Activated CD4-positive, alpha-beta T cell treated with anti-CD3 and anti-CD28 coated beads, Interleukin-2, amount 50 U/mL, for 24 hours (primary cell): ENCODE measurements at regions not wholly inside any gene's neighbourhood (a gene's known extent, or its start where the extent isn't known, plus 50 kb on each side); places are given as distances from the start of the nearest gene placed in this dataset.
"Not testable (repeated sequence)": the region's sequence is repeated elsewhere in the genome, so short reads cannot be mapped to it uniquely, and the experiment has no call there.

Experiments used
- DNase-seq, 2 donors: peaks; one replicate each; pipeline ENCODE4 v3.0.0-alpha.2; 2020; ENCODE audit warnings: low read depth in 1 of 2, low spot score in 1 of 2

DNA sequence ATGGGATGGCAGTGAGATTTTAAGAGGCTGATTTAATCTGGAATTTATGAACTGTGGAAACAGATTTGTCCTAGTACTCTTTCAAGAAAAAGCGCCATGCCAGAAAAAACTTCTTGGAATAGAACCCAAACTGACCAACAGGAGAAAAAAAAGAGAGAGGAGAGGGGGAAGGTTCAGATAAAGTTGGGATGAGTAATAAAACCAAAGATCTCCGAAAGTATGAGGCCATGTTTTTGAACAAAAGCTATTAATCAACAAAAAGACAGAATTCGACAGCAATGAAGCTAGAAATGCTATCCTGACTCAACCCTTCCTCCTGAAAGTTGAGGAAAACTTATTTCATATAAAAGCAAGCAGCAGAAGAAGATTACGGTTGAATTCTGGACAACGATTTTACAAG is 135.5 kb downstream of the CEMIP2 start:
- no peak for DNase-seq

DNA sequence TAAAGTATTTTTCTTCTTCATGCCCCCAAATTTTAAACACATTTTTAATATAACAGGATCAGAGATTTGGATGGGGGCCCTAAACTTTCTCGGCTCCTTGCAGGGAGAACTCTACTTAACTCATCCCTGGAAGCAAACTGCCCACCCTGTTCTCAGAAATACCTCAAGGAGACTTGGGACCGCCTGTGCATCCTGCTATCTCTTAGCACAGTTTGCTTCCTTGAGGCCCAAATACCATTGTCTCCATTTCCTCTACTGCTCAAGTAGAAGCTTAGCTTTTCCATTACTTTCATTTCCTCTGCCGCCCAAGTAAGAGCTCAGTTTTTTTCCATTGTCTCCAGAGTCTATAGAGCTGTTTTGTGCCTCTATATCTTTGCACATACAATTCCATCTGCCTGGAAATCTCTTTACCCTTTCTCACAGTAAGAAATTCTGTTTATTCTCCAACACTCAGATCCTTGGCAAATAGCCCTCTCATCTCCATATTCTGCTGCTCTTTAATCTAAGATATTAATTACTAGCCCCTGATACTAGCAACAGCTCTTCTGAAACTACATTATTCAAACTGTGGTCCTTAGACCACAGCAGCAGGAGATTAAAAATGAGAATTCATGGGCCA is 137.8 kb downstream of the CEMIP2 start:
- DNase-seq, result no peak

DNA sequence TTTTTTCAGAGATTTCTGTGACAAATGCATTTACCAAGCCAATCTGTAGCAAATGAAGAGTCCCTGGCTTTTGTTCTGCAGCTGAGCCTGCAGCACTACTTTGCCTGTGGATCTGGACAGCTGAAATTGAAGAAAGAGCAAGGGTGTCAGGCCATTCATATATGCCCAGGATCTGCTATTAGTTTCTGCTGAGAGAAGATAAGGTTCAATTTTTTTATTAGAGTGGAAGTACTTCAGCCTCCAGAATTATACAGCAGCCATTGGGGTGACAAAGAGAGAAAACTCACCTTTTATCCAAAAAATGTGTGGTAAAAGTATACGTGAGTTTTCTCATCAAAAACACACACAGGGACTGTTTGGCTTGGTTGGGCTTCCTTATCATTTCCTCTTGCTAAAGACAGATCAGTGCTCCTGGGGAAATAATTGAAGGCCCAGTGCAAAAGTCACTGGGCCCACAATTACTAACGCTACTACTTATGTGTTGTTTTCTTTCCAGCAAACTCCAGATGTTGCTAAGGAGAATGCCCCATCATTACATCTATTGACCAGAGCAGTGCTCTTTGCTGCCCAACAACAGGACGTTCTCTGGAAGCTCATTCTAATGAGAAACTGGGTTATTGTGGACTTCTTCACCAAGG is 138.6 kb downstream of the CEMIP2 start:
- no peak for DNase-seq

DNA sequence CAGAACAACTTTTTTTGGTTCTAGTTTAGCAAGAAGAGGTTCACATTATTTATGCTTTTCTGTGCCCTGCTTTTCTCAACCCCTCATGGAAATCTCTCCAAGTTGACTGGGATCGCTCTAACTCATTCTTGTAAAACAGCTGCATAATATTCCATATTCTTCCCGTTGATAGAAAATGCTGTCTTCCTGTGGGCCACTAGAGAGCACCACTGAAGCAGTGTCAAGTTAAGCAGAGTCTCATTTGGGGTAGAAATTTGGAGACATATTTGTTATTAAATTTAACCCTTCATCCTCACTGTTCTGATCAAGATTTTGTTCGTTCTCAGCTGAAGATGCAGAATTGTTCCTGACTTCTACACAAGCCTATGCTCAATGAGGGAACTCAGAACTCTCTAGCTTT is 140.1 kb downstream of the CEMIP2 start:
- DNase-seq, result no peak

DNA sequence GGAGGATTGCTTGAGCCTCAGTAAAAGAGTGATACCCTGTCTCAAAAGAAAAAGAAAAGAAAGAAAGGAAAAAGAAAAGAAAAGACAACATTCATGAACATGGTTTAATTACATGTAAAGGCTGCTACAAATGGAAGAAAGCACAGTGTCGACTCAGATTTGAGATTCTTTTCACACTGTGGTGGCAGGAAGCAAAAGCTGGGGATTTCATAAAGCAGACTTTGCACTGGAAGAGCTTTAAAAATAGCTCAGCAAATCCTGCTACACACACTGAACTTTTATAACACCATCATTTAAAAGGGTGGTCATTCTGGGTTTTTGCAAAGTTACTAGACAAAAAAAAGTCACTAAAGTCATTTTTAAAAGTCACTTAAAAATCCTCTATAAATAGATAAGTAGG is 140.8 kb downstream of the CEMIP2 start:
- no peak for DNase-seq

DNA sequence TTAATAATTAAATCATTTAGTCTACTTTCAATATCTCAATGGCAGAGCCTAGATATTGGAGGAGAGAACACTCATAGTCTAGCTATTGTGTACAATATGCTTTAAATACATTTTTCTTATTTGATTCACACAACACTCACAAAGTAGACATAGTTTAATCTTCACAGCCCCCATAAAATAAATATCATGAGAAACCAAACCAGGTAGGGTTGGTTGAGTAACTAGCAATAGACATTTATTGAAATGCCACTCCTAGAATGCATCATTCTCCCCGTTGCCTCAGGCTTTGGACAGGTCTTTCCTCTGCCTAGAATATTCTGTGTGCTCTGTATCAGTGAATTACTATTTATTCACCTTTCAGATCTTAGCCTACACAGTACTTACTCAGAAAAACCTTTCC is 141.9 kb downstream of the CEMIP2 start:
- DNase-seq, result no peak

DNA sequence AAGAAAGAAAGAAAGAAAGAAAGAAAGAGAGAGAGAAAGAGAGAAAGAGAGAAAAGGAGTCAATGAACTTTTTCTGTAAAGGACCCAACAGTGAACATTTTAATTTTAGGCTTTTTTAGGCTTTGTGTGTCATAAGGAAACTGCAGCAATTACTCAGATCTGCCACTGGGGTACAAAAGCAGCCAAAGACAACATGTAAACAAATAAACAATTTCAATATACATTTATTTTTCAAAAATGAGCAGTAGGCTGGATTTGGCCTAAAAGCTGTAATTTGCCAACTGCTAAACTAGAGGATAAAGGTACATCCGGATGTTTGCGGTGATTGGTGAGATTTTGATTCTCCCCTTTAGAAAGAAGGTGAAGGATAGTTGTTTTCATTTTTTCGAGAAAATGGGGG is 143.6 kb downstream of the CEMIP2 start:
- DNase-seq, result no peak

DNA sequence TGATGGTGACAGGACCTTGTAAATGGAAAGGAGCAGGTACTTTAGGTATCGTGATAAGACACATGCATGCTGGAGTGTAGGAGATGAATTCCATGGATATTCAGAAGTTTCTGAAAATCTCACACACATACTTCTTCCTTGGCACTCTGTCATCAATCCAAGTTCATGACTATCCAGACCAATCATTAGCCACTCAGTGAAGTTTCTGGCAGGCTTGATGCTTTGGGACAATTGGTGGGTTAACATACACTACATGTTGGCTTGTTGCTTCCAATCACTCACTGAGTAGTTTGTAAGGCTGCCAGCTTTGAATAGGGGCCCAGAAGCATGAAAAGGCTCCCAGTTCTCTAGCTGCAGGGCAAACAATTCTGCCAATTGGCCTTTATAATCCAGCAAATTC is 147.6 kb downstream of the CEMIP2 start:
- DNase-seq, result no peak

DNA sequence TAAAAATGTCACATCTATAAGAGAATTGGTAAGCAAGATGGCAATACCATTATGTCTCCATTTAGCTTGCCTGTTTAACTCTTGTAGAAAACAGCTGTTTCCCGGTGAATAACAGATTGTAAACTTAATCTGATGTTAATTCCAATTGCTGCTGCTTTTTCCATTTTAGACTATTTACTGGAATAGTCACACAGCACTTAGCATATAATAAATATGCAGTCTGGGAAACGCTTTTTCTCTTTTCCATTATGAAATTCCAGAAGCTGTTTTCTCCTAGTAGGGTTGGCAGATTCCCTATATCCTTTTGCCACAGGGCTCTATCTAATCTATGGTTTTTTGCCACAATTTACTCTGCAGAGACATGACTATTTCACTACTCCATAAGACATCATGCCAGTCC is 148.0 kb downstream of the CEMIP2 start:
- no peak for DNase-seq

DNA sequence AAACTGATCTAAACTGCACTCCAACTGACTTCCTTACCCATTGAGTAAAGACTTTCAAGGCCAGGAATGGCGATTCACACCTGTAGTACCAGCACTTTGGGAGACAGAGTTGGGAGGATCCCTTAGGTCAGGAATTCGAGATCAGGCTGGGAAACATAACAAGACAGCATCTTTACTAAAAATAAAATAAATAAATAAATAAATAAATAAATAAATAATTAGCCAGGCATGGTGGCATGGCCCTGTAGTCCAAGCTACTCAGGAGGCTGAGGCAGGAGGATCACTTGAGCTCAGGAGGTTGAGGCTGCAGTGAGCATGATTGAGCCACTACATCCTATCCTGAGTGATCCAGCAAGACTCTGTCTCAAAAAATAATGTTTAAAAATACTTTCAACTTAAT is 148.4 kb downstream of the CEMIP2 start:
- DNase-seq, result no peak

DNA sequence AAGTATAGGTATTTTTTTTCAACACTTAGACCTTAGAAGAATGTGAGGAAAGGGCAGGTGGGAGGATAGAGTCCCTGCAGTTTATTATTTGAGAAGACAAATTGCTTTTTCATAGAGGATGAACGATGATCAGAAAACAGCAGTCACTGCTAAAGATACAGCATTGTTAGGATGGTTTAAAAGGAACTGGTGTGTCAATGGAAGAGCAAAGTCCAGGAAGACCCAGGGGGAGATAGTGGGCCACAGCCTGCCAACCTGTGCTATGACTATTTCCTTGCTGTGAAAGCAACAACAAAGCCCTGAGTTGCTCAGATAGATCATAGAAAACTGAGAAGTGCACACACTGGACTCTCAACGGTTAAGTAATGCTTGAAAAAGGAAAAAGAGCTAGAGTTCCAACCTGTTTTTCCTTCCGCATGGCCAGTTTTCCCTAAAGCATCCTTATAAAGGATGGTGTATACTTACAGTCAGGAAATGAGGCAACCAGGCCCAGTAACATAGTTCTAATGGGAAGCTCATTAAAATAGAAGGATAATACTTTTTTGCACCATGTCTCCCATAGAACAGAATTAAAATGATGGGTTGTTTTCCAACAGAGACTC is 153.8 kb downstream of the CEMIP2 start:
- no peak for DNase-seq

DNA sequence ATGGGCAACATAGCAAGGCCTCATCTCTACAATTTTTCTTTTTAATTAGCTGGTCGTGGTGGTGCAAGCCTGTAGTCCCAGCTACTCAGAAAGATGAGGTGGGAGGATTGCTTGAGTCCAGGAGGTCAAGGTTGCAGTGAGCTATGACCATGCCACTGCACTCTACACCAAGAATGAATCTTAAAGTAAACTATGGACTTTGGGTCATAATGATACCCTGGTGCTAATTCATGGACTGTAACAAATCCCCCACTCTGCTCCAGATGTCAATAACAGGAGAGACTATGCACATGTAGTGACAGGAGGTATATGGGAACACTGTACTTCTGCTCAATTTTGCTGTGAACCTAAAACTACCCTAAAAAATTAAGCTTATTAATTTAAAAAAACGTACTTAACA is 155.4 kb downstream of the CEMIP2 start:
- DNase-seq, result no peak

DNA sequence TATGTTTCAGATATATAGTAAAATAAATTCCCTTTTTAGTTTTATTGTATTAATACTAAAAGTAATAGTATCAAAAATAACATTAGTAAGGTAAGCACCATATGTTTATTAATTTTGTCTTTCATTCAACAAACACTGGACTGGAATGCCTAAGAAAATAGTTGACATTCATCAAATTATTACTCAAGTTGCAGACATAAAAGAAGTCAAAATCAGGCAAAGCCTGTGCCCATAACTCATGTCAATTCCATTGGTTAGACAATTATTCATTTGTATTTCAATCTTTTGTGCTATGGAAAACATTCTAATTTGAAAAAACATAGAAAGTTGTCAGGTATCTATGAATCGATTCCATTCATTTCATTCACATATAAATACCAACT is 158.9 kb downstream of the CEMIP2 start:
- DNase-seq, result no peak

DNA sequence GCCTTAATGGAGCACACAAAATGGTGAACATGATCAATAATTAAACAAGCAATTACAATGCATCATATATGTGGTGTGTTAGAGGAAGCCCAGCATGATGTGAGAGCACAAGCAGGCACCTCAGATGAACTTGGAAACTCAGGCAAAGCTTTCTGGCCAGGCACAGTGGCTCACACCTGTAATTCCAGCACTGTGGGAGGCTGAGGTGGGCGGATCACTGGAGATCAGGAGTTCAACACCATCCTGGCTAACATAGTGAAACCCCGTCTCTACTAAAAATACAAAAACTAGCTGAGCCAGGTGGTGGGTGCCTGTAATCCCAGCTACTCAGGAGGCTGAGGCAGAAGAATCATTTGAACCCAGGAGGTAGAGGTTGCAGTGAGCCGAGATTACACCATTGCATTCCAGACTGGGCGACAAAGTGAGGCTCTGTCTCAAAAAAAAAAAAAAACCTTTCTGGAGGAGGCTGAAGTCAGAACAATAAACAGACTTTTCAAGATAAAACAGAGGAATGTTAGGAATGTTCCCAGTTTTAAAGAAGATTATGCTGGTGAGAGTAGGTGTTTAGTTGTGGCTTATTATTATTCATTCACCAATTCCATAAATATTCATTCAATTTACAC is 159.4 kb downstream of the CEMIP2 start:
- DNase-seq, result no peak

DNA sequence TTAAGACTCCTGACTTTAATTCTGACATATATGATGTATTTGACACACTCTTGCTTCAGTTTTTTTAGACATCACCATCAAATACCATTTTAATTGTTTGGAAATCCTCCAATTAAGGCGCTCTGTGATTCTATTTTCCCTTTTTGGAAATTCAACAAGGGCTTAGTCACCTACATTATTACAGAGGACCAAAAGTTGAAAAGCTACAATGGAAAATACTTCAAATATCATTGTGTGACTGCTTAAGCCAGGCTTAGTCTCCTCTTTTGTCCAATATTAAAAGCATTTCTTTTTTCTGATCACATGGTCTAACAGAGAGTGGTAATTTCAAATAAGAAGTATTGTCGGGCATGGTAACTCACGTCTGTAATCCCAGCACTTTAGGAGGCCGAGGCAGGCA is 160.3 kb downstream of the CEMIP2 start:
- no peak for DNase-seq

DNA sequence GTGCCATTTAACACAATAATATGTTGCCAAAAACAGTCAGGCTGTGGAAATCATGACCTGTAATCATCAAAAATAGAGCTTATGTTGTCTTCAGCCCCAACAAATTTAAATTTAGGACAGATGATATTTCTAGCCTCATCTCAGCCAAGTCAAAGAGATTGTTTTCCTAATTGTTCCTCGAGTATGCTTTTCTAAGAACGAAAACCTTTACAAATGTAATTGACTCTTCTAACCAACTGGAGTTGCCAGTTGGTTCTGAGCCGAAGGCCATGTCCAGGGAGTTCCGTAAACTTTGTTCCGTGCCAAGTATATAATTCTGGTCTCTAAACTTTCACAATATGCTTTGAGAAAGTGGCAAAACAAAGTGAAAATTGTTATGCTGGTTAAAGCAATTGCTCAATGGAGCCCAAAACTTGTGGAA is 160.8 kb downstream of the CEMIP2 start:
- no peak for DNase-seq

DNA sequence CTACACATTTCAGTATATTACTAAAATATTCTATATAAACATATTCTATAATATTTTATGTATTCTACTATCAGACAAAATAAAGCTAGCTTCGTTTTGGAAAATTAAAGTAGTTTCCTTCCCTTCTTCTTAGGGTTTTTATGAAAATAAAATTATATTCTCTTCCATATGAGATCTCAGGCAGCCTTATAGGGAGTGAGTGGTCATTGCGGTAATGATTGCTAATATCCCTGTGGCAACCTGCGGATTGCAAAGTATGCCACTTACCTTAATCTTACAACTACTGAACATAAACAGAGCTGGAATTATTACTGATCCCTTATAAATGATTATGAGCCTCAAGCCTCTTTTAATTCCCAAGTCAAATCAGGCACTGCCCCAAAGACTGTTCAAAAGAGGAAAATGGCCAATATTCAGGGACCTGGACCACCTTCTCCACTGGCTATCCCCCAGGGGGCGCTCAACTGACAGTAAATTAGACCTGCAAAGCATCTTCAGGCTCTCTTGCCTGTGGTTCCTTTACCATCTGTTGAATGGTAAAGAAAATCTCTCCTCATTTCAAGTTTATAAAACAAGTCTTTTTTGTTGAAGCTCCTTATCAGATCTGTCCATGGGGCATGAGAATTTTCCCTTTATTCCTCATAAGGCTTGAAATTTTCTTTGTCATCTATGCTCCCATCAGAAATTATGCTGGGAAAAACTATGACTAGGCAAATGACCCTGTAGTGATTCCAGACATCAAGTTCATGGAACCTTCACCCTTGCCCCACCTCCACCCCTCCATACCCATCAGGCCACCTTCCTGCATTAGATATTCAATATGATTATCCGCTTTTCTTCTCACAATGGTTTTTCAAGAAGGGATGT is 163.9 kb downstream of the CEMIP2 start:
- DNase-seq, result peak; percentile 49 to 66

DNA sequence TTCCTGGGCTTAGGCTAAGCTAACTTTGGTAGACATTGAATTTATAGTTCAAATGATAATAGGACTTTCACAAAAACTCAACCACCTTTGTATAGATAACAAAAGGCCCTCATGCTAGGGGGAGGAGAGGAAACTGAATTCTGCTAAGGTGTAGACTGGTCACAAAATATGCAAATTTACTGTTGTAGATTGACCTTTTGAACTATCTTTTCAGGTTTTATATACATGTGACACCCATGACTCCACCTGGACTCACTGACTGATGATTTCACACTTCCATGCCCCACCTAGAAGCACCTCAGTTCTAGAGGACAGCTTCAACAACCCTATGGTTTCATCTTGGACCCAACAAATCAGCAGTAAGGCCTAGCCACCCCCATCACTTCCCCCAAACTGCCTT is 165.7 kb downstream of the CEMIP2 start:
- DNase-seq, result no peak

DNA sequence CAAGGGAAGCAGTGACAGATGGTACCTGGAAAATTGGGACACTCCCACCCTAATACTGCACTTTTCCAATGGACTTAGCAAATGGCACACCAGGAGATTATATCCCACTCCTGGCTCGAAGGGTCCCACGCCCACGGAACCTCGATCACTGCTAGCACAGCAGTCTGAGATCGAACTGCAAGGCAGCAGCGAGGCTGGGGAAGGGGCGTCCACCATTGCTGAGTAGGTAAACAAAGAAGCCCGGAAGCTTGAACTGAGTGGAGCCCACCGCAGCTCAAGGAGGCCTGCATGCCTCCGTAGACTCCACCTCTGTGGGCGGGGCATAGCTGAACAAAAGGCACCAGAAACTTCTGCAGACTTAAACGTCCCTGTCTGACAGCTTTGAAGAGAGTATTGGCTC is 172.6 kb downstream of the CEMIP2 start:
- not testable (repeated sequence) for DNase-seq

DNA sequence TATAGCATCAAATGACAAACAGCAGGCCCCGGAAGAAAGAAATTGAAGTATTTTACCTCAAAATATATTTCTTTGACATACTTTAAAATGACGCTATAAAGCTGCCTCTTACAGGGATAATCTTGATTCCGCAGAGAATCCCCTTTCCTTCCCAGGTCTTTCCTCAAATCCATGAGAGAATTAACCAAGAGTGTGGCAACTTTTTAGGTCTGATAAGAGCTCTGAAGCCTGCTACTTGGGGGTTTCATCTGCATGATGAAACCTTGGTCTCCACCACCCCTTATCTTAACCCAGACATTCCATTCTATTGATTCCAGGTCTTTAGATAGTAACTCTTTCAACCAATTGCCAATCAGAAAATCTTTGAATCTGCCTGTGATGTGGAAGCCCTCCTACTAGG is 173.8 kb downstream of the CEMIP2 start:
- no peak for DNase-seq

DNA sequence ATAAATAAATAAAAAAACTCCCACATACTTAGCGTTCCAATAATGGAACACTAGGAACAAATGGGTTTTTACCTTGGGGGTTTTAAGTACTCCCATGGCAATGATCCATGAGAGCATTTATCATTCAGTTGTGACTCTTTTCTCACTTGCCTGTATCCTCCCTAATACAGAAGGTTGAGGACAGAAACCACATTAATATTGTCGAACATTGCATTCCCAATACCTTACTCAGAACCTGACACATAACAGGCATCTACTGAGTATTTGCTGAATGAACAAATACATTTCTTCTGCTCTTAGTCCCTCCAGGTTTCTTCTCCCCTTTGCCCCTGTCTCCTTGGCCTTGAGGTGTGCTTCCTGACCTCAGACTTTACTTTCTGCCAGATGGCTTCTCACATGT is 175.9 kb downstream of the CEMIP2 start:
- no peak for DNase-seq

DNA sequence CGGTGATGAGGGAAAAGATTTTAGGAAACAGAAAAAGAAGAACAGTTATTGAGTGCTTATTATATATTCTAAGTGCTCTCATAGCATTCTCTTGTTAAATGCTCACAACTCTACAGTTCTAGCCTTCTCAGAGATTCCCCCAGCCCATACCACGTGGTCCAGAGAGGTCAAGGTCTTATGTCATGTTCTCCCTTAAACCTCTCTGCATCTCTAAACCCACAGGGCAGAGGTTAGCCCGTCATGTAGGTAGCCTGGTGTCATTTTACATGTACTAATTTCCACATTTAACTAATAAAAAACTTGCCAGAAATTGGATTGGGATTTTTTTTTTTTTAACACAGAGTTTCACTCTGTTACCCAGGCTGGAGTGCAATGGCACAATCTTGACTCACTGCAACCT is 178.0 kb downstream of the CEMIP2 start:
- DNase-seq, result no peak
